ENCODE measurements at regions not wholly inside any gene's neighbourhood (a gene's known extent, or its start where the extent isn't known, plus 50 kb on each side); places are given as distances from the start of the nearest gene placed in this dataset.
"Not testable (repeated sequence)": the region's sequence is repeated elsewhere in the genome, so short reads cannot be mapped to it uniquely, and the experiment has no call there.

GRCh38 chr1:157274698-157275534 lies 136.7 kb upstream of the ETV3 start:
- DNase-seq (ENCODE audit: low read depth, low spot score), result no peak
- no peak overlapping the region for H3K27ac ChIP-seq

DNA sequence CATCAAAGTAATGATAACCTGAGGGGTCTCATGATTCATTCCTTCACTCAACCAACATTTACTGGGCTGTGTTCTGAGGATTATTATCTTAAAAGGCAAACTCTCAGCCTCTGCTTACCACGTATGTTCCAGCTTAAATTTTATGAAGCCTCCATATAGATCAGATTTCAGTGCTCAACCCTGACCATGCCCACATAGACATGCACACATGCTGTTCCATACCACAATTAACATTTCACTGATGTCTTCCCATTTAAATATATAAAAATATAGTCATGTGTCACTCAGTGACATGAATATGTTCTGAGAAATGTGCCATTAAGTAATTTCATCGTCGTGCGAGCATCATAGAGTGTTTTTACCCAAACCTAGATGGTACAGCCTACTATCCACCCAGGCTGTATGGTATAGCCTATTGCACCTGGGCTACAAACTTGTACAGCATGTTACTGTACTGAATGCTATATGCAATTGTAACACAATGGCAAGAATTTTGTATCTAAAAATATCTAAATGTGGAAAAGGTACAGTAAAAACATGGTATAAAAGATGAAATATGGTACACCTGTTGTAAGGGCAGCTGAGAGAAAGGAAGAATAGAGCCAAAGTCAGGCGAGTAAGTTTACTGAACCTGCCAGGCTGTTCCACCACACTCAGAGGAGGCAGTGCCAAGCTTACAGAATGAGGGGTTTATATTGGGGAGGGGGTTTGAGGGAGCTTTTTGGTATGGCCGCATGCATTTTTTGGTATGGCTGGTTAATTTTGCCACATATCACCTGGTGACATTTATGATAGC lies 134.7 kb upstream of the ETV3 start:
- no peak for DNase-seq (ENCODE audit: low read depth, low spot score)
- no peak overlapping the region for H3K27ac ChIP-seq

GRCh38 chr1:157272264-157272663 lies 134.1 kb upstream of the ETV3 start:
- DNase-seq (ENCODE audit: low read depth, low spot score), result no peak
- no peak overlapping the region for H3K27ac ChIP-seq

- no peak overlapping the region for H3K27ac ChIP-seq
- DNase-seq (ENCODE audit: low read depth, low spot score), result no peak
Measured at GRCh38 chr1:157270705-157271274, 132.6 kb upstream of the ETV3 start.

- DNase-seq (ENCODE audit: low read depth, low spot score), result no peak
- H3K27ac ChIP-seq, result no peak overlapping the region
Measured at GRCh38 chr1:157269656-157270375, 131.6 kb upstream of the ETV3 start.

GRCh38 chr1:157262891-157263290 lies 124.7 kb upstream of the ETV3 start:
- H3K27ac ChIP-seq, result no peak overlapping the region
- no peak for DNase-seq (ENCODE audit: low read depth, low spot score)

GRCh38 chr1:157262422-157262821 lies 124.2 kb upstream of the ETV3 start:
- no peak for DNase-seq (ENCODE audit: low read depth, low spot score)
- no peak overlapping the region for H3K27ac ChIP-seq

GRCh38 chr1:157255891-157256290 lies 117.7 kb upstream of the ETV3 start:
- not testable (repeated sequence) for DNase-seq (ENCODE audit: low read depth, low spot score); H3K27ac ChIP-seq

GRCh38 chr1:157254183-157254582 lies 116.0 kb upstream of the ETV3 start:
- not testable (repeated sequence) for DNase-seq (ENCODE audit: low read depth, low spot score); H3K27ac ChIP-seq

DNA sequence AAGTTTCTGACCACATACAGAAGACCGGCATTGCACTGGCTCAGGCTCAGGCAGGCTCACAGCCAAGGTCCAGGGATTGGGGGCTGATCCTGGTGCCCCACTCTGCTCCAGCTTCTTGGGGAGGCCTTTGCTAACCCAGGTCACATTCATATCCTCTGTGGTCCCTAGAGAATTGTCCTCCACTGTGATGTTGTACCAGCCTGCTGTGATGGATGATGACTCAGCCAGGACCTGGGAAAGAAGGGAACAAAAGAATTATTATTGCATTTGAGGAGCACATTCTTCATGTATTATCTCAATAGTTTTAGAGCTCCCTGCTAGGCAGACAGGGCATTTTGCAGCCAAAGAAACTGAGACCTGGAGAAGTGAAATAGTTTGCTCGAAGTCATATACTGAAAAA lies 114.3 kb upstream of the ETV3 start:
- DNase-seq (ENCODE audit: low read depth, low spot score), result no peak
- no peak overlapping the region for H3K27ac ChIP-seq

- no peak overlapping the region for H3K27ac ChIP-seq
- no peak for DNase-seq (ENCODE audit: low read depth, low spot score)
Measured at GRCh38 chr1:157249739-157250138, 111.5 kb upstream of the ETV3 start.

- no peak for DNase-seq (ENCODE audit: low read depth, low spot score)
Measured at GRCh38 chr1:157249326-157249725, 111.1 kb upstream of the ETV3 start.

GRCh38 chr1:157247764-157248049 lies 109.5 kb upstream of the ETV3 start:
- not testable (repeated sequence) for H3K27ac ChIP-seq; DNase-seq (ENCODE audit: low read depth, low spot score)

More at GRCh38 chr1:157249326-157249725, 111.1 kb upstream of the ETV3 start:
- no peak overlapping the region for H3K27ac ChIP-seq

GRCh38 chr1:157247005-157247763 lies 109.0 kb upstream of the ETV3 start:
- no peak overlapping the region for H3K27ac ChIP-seq
- no peak for DNase-seq (ENCODE audit: low read depth, low spot score)

DNA sequence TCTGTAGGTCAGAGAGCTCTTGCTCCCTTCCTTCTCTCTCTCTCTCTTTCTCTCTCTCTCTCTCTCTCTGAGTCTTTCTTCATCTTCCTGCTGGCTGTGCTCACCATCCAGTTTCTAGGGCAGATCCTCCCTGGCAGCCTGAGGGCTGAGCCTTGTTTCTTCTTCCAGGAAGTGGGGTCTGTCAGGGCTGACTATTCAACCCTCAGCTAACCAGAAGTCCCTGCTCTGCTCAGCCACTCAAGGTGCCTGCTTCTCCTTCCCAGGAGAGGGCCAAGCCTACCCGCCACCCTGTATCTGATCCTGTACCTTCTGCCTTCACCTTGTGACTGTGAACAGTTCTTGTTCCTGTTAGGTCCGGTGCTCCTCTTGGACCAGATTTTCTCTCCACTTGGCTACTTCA lies 107.6 kb upstream of the ETV3 start:
- no peak overlapping the region for H3K27ac ChIP-seq
- no peak for DNase-seq (ENCODE audit: low read depth, low spot score)

DNA sequence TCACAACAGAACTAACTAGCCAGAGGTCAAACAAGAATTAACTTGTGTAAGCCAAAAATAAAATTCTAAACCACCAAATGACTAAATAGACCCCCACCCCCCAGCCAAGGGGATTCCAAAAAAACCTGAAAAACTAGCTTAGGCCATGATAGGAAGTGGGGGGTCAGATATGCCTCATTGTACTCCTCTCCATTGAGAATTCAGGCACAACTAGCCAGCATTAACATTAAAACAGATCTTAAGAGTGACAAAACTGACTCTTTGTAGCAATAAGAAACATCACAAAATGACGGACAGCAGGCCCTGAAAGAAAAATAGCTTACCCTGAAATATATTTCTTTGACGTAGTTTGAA lies 103.0 kb upstream of the ETV3 start:
- H3K27ac ChIP-seq, result no peak overlapping the region
- no peak for DNase-seq (ENCODE audit: low read depth, low spot score)

- DNase-seq (ENCODE audit: low read depth, low spot score), result no peak
- no peak overlapping the region for H3K27ac ChIP-seq
Measured at GRCh38 chr1:157240495-157241184, 102.4 kb upstream of the ETV3 start.

- no peak for DNase-seq (ENCODE audit: low read depth, low spot score)
Measured at GRCh38 chr1:157239936-157240335, 101.7 kb upstream of the ETV3 start.

GRCh38 chr1:157238585-157238984 lies 100.4 kb upstream of the ETV3 start:
- DNase-seq (ENCODE audit: low read depth, low spot score), result no peak
- no peak overlapping the region for H3K27ac ChIP-seq

More at GRCh38 chr1:157239936-157240335, 101.7 kb upstream of the ETV3 start:
- no peak overlapping the region for H3K27ac ChIP-seq

Data from epithelial cell of prostate (primary cell).